Fibroblast of lung (primary cell): ENCODE measurements at regions not wholly inside any gene's neighbourhood (a gene's known extent, or its start where the extent isn't known, plus 50 kb on each side); places are given as distances from the start of the nearest gene placed in this dataset.

Experiments
- DNase-seq, 2 donors: peaks; one replicate each; pipeline versions ENCODE4 v3.0.0 to v3.0.0-alpha.2; 2010; ENCODE audit warnings: low read depth in 2 of 2
- H2AFZ ChIP-seq: 2 replicates; pipeline ENCODE4 v1.5.1; 2012; ENCODE audit warnings: low read length, control low read depth, inconsistent platforms
- H3K27ac ChIP-seq: 2 replicates; pipeline ENCODE4 v1.5.1; 2011; ENCODE audit warnings: low read length, control low read depth; ENCODE audit not compliant: insufficient read depth
- H3K27me3 ChIP-seq: 2 replicates; pipeline ENCODE4 v1.5.1; 2011; ENCODE audit warnings: mild to moderate bottlenecking, low read length; ENCODE audit not compliant: control insufficient read depth, insufficient read depth
- H3K36me3 ChIP-seq: 2 replicates; pipeline ENCODE4 v1.5.1; 2011; ENCODE audit warnings: low read length; ENCODE audit not compliant: control insufficient read depth, insufficient read depth
- H3K4me1 ChIP-seq: 2 replicates; pipeline ENCODE4 v1.5.1; 2011; ENCODE audit warnings: low read length; ENCODE audit not compliant: control insufficient read depth, insufficient read depth; ENCODE audit errors: extremely low read depth
- H3K4me2 ChIP-seq: 2 replicates; pipeline ENCODE4 v1.5.1; 2011; ENCODE audit warnings: low read length, control low read depth; ENCODE audit not compliant: insufficient read depth; ENCODE audit errors: extremely low read depth
- H3K4me3 ChIP-seq, 4 experiments: fragments of 200-600 bp in 1 of 4; sonication (generic) in 1 of 4; replicated peaks in 1 of 4; 2 replicates each; pipeline ENCODE4 v1.5.1; 2011 to 2016; ENCODE audit warnings: low read length in 4 of 4, low read depth in 3 of 4, mild to moderate bottlenecking in 3 of 4, control low read depth in 2 of 4, inconsistent platforms in 1 of 4, mixed read lengths in 1 of 4; ENCODE audit not compliant: insufficient read depth in 1 of 4; ENCODE audit errors: control extremely low read depth in 1 of 4
- H3K79me2 ChIP-seq: 2 replicates; pipeline ENCODE4 v1.5.1; 2012; ENCODE audit warnings: mild to moderate bottlenecking, low read length, inconsistent platforms; ENCODE audit not compliant: control insufficient read depth, insufficient read depth
- H3K9ac ChIP-seq: 2 replicates; pipeline ENCODE4 v1.5.1; 2011; ENCODE audit warnings: mild to moderate bottlenecking, low read length, control low read depth; ENCODE audit not compliant: insufficient read depth
- H3K9me3 ChIP-seq: 2 replicates; pipeline ENCODE4 v1.5.1; 2012; ENCODE audit warnings: low read depth, low read length; ENCODE audit not compliant: control insufficient read depth, insufficient read depth
- H4K20me1 ChIP-seq: 2 replicates; pipeline ENCODE4 v1.5.1; 2011; ENCODE audit warnings: low read length; ENCODE audit not compliant: control insufficient read depth, insufficient read depth; ENCODE audit errors: extremely low read depth
- CTCF ChIP-seq, 2 donors: IDR thresholded peaks in 1 of 2; conservative IDR thresholded peaks in 1 of 2; 1 replicate in 1 of 2; 2 replicates in 1 of 2; pipeline ENCODE4 v1.5.1; 2011 to 2012; ENCODE audit warnings: low read length in 2 of 2, control low read depth in 1 of 2, inconsistent platforms in 1 of 2, low read depth in 1 of 2, mild to moderate bottlenecking in 1 of 2
- EZH2 ChIP-seq: IDR thresholded peaks from 2 replicates; pipeline ENCODE4 v1.5.1; 2012; ENCODE audit warnings: low read length, control low read depth, mild to moderate bottlenecking; ENCODE audit errors: missing control alignments

DNA sequence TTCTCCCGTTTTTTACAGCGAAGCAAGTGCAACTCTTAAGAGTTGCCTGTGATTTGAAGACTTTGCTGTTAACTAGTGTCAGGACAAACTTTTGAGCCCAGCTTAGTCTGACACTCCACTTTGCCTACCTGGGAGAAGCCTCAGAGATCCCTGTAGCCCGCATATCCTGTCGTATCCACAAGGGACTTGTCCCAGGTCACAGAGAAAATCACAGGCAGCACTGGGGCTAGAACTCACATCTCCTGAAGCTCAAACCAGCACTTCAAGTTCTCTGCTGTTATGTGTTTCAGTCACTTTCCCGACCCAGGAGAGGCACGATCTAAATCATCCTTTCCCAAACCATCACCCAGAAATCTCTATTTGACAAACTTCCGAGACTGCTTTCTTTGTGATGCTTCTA, 584.5 kb downstream of the ACTL7B start:
- Histone ChIP-seq H3K4me2 (no peak overlapping the region), H3K36me3 (no peaks in the 10 kb centered on the region), H3K4me1 (no peaks in the 10 kb centered on the region), H3K27me3 (no peaks in the 10 kb centered on the region), H3K9me3 (no peaks in the 10 kb centered on the region), H3K4me3 (no peak overlapping the region), H3K9ac (no peak overlapping the region), H3K27ac (no peak overlapping the region), H2AFZ (no peak overlapping the region), H4K20me1 (no peaks in the 10 kb centered on the region), H3K79me2 (no peaks in the 10 kb centered on the region)
- DNase-seq = no peak
- TF ChIP-seq EZH2 (no peak), CTCF (conservative IDR thresholded peaks at IDR 0.05 in 1 of 2, IDR thresholded peaks at IDR 0.05 in 1 of 2; ENCODE audit: low read depth in 1 of 2, low read length in 2 of 2) (no peak)

- Histone ChIP-seq H3K4me1 (no peaks in the 10 kb centered on the region), H3K27me3 (no peaks in the 10 kb centered on the region), H3K9me3 (no peaks in the 10 kb centered on the region), H3K27ac (no peak overlapping the region), H3K9ac (no peak overlapping the region), H3K4me3 (no peak overlapping the region), H4K20me1 (no peaks in the 10 kb centered on the region), H3K36me3 (no peaks in the 10 kb centered on the region), H3K4me2 (no peak overlapping the region), H3K79me2 (no peaks in the 10 kb centered on the region), H2AFZ (no peak overlapping the region)
- DNase-seq = no peak
- no peak for TF ChIP-seq CTCF (conservative IDR thresholded peaks at IDR 0.05 in 1 of 2, IDR thresholded peaks at IDR 0.05 in 1 of 2; ENCODE audit: low read depth in 1 of 2, low read length in 2 of 2)
- no peak for TF ChIP-seq EZH2
These were observed 585.2 kb downstream of the ACTL7B start for GRCh38 chr9:108270561-108270960.

DNA sequence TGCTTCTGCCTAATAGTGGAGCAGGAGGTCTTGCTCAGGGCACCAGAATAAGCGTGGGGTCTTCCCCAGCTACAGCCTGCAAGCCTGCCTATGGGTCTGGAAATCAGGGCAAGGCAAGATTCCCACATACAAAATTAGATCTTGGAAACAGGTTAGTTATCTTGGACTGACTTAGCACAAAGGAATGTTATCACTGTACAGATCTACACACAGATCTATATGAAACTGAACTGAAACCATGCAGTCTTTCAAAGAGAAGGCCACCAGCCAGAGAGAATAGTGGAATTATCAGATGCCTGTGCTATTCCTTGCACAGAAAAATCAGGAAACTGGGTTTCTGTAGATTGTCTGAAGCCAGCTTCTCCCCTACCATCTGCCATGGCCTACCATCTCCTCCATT, 585.7 kb downstream of the ACTL7B start:
- peak in 1 of 2 donors; percentile 50 for DNase-seq
- Histone ChIP-seq H3K4me1 (no peaks in the 10 kb centered on the region), H3K4me2 (no peak overlapping the region), H3K4me3 (no peak overlapping the region), H4K20me1 (no peaks in the 10 kb centered on the region), H3K79me2 (no peaks in the 10 kb centered on the region), H3K9me3 (no peaks in the 10 kb centered on the region), H3K36me3 (no peaks in the 10 kb centered on the region), H3K27ac (no peak overlapping the region), H3K27me3 (no peaks in the 10 kb centered on the region), H3K9ac (no peak overlapping the region), H2AFZ (no peak overlapping the region)
- TF ChIP-seq CTCF (conservative IDR thresholded peaks at IDR 0.05 in 1 of 2, IDR thresholded peaks at IDR 0.05 in 1 of 2; ENCODE audit: low read depth in 1 of 2, low read length in 2 of 2) (no peak), EZH2 (no peak)
